ENCODE measurements at regions not wholly inside any gene's neighbourhood (a gene's known extent, or its start where the extent isn't known, plus 50 kb on each side); places are given as distances from the start of the nearest gene placed in this dataset.
"Not testable (repeated sequence)": the region's sequence is repeated elsewhere in the genome, so short reads cannot be mapped to it uniquely, and the experiment has no call there.

DNA sequence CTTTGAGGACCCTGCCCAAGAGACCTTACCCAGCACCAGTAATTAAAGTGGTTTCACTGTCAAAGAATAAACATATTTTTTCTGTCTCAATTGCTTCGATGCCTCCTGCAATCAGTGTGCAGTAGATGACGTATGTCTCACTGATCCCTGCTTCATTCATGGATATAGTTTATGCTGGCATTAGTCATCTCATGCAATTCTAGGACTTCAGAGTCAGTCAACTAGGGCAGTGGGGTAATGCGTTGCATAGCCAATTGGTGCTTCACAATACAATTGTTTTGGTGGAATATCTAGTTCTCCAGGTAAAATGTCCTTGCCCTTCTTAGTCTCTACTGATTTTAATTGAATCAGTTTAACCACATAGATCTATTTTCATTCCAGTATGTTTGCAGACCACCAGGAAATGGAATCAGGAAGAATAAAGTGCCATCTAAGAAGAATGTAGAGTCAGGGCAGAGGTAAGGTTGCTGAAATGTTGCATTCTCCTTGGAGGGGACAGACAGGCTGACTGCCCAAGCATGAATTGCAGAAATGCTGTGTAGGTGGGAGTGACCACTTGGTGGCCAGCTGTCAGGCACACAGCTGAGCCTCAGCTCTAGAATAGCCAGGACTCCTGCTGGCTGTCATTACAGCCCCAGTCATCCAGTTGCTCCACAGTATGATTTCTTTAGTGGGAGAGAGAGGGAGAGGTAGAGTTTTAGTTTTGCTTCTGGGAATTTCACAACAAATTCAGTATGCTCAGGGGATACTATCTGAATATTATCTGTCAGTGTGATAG, 73.5 kb upstream of the MEGF10 start:
- DNase-seq = no peak
- WGBS, 2 donors = 94% methylated on average over 3 of the region's 3 CpGs

DNA sequence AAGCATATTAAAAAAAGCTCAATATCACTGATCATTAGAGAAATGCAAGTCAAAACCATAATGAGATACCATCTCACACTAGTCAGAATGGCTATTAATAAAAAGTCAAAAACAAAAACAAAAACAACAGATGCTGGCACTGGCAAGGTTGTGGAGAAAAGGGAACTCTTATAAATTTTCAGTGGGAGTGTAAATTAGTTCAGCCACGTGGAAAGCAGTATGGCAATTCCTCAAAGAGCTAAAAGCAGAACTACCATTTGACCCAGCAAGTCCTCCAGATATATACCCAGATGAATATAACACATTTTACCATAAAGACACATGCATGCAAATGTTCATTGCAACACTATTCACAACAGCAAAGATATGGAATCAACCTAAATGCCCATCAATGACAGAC, 68.7 kb upstream of the MEGF10 start:
- not testable (repeated sequence) for H3K4me3 ChIP-seq, DNase-seq
- 52 to 53% methylated on average over 1 of the region's 1 CpG for WGBS, 2 donors

More for the DNA sequence above, 73.5 kb upstream of the MEGF10 start:
- ATAC-seq (ENCODE audit: insufficient read depth, low FRiP score) = no peak
- no peaks in the 10 kb centered on the region for H3K36me3 ChIP-seq (ENCODE audit: control insufficient read depth in 4 of 4, insufficient read depth in 4 of 4, low read length in 4 of 4)
- H3K27me3 ChIP-seq (ENCODE audit: control insufficient read depth in 3 of 3, insufficient read depth in 3 of 3, low read length in 2 of 3) = no peaks in the 10 kb centered on the region
- H3K4me3 ChIP-seq = no peak overlapping the region
- no peak overlapping the region for H3K9ac ChIP-seq (ENCODE audit: insufficient read depth in 1 of 2, low read length in 2 of 2)
- no peaks in the 10 kb centered on the region for H3K4me1 ChIP-seq (ENCODE audit: control insufficient read depth in 5 of 5, insufficient read depth in 5 of 5, low read length in 5 of 5)
- TF ChIP-seq, protein P1, sequence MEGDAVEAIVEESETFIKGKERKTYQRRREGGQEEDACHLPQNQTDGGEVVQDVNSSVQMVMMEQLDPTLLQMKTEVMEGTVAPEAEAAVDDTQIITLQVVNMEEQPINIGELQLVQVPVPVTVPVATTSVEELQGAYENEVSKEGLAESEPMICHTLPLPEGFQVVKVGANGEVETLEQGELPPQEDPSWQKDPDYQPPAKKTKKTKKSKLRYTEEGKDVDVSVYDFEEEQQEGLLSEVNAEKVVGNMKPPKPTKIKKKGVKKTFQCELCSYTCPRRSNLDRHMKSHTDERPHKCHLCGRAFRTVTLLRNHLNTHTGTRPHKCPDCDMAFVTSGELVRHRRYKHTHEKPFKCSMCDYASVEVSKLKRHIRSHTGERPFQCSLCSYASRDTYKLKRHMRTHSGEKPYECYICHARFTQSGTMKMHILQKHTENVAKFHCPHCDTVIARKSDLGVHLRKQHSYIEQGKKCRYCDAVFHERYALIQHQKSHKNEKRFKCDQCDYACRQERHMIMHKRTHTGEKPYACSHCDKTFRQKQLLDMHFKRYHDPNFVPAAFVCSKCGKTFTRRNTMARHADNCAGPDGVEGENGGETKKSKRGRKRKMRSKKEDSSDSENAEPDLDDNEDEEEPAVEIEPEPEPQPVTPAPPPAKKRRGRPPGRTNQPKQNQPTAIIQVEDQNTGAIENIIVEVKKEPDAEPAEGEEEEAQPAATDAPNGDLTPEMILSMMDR (IDR thresholded peaks at IDR 0.05; ENCODE audit: control extremely low read depth, extremely low read depth) = no peak
- no peak overlapping the region for H3K27ac ChIP-seq (ENCODE audit: low read depth in 1 of 2, low read length in 1 of 2)
- H3K9me3 ChIP-seq (ENCODE audit: control insufficient read depth in 4 of 4, insufficient read depth in 3 of 4, low read length in 3 of 4) = peaks cover 0 to 3% (median under 1%) of the 10 kb centered on the region in 4 donors

DNA sequence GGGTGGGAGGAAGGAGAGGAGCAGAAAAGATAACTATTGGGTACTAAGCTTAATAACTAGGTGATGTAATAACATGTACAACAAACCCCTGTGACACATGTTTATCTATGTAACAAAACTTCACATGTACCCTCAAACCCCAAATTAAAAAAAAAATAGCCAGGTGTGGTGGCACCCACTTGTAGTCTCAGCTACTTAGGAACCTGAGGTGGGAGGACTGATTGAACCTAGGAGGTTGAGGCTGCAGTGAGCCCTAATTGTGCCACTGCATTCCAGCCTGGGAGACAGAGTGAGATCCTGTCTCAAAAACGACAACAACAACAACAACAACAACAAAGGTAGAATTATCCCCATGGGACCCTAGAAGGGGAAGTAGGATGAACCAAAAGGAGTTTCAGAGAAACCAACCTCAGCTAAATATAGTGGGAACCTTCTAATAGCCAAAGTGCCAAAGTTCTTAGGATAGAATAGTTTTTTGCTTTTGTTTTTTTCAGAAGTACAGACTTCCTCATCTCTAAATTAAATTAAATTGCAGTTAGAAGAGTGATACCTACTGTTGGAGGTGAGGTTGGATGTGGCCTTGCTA, 67.9 kb upstream of the MEGF10 start:
- H3K9ac ChIP-seq (ENCODE audit: insufficient read depth in 1 of 2, low read length in 2 of 2); H3K27me3 ChIP-seq (ENCODE audit: control insufficient read depth in 3 of 3, insufficient read depth in 3 of 3, low read length in 2 of 3); H3K4me1 ChIP-seq (ENCODE audit: control insufficient read depth in 5 of 5, insufficient read depth in 5 of 5, low read length in 5 of 5); H3K36me3 ChIP-seq (ENCODE audit: control insufficient read depth in 4 of 4, insufficient read depth in 4 of 4, low read length in 4 of 4); ATAC-seq (ENCODE audit: insufficient read depth, low FRiP score); H3K9me3 ChIP-seq (ENCODE audit: control insufficient read depth in 4 of 4, insufficient read depth in 3 of 4, low read length in 3 of 4); H3K27ac ChIP-seq (ENCODE audit: low read depth in 1 of 2, low read length in 1 of 2); H3K4me3 ChIP-seq; DNase-seq: not testable (repeated sequence)
- 84 to 86% methylated on average over 1 of the region's 1 CpG for WGBS, 2 donors

More for the DNA sequence above, 68.7 kb upstream of the MEGF10 start:
- not testable (repeated sequence) for ATAC-seq (ENCODE audit: insufficient read depth, low FRiP score); H3K9me3 ChIP-seq (ENCODE audit: control insufficient read depth in 4 of 4, insufficient read depth in 3 of 4, low read length in 3 of 4); H3K36me3 ChIP-seq (ENCODE audit: control insufficient read depth in 4 of 4, insufficient read depth in 4 of 4, low read length in 4 of 4); H3K27me3 ChIP-seq (ENCODE audit: control insufficient read depth in 3 of 3, insufficient read depth in 3 of 3, low read length in 2 of 3); H3K9ac ChIP-seq (ENCODE audit: insufficient read depth in 1 of 2, low read length in 2 of 2); H3K4me1 ChIP-seq (ENCODE audit: control insufficient read depth in 5 of 5, insufficient read depth in 5 of 5, low read length in 5 of 5); H3K27ac ChIP-seq (ENCODE audit: low read depth in 1 of 2, low read length in 1 of 2)

DNA sequence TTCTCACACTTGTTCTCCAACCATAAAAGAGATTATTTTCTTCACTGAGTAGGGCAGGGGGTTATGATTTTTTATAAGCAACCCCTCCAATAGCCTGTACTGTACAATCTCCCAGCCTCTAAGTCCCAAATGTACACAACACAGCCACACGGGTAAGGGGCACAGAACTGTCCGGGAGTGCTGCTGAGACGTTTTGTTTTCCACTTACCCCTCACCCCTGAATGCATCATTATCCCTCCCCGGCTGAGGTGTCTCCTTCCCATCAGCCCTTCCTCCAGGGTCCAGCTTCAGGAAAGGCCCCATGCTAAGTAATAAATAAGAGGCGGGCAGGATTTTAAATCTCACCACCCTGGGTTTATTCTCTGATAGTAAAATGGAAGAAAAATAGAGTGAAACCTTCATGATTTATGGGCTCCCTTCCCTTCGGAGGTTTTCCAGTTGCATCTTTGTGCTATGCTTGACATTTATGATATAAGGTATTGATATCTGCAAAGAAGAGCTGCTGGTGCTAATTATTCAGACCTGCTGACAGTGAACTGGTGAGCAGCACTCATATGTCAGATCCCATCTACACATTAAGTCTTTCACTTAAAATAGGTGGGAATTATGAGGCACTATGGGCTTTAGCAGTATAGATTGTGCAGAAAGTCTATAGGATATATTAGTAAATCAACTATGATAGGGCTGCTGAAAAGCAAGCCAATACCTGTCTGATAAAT, 67.2 kb upstream of the MEGF10 start:
- Histone ChIP-seq H3K4me3 (no peak overlapping the region), H3K27me3 (ENCODE audit: control insufficient read depth in 3 of 3, insufficient read depth in 3 of 3, low read length in 2 of 3) (peaks cover 0 to 3% (median 3%) of the 10 kb centered on the region in 3 donors), H3K27ac (ENCODE audit: low read depth in 1 of 2, low read length in 1 of 2) (no peak overlapping the region), H3K36me3 (ENCODE audit: control insufficient read depth in 4 of 4, insufficient read depth in 4 of 4, low read length in 4 of 4) (no peaks in the 10 kb centered on the region), H3K9me3 (ENCODE audit: control insufficient read depth in 4 of 4, insufficient read depth in 3 of 4, low read length in 3 of 4) (no peaks in the 10 kb centered on the region), H3K4me1 (ENCODE audit: control insufficient read depth in 5 of 5, insufficient read depth in 5 of 5, low read length in 5 of 5) (no peaks in the 10 kb centered on the region), H3K9ac (ENCODE audit: insufficient read depth in 1 of 2, low read length in 2 of 2) (no peak overlapping the region)
- TF ChIP-seq, protein P1 (IDR thresholded peaks at IDR 0.05; ENCODE audit: control extremely low read depth, extremely low read depth) = no peak
- DNase-seq (no peak), ATAC-seq (ENCODE audit: insufficient read depth, low FRiP score) (no peak)
- 69 to 79% methylated on average over 6 of the region's 6 CpGs for WGBS, 2 donors

Measured in lung (tissue), 11 donors.